Endodermal cell (in vitro differentiated cells): ENCODE measurements at regions not wholly inside any gene's neighbourhood (a gene's known extent, or its start where the extent isn't known, plus 50 kb on each side); places are given as distances from the start of the nearest gene placed in this dataset.

ENCODE experiments used
- DNase-seq: peaks from one replicate; pipeline ENCODE4 v3.0.0-alpha.2; 2017
- H3K27ac ChIP-seq: 2 replicates; pipeline ENCODE4 v1.5.1; 2013; ENCODE audit warnings: mild to moderate bottlenecking, low read depth, low read length, moderate library complexity
- H3K27me3 ChIP-seq: 2 replicates; pipeline ENCODE4 v1.6.1; 2013; ENCODE audit warnings: mild to moderate bottlenecking, low read length, moderate library complexity; ENCODE audit not compliant: insufficient read depth, control insufficient read depth, poor library complexity, severe bottlenecking
- H3K36me3 ChIP-seq: 2 replicates; pipeline ENCODE4 v1.7.0; 2013; ENCODE audit warnings: mild to moderate bottlenecking, low read length, moderate library complexity; ENCODE audit not compliant: control insufficient read depth, insufficient read depth
- H3K4me1 ChIP-seq: one replicate; pipeline ENCODE4 v1.7.0; 2013; ENCODE audit warnings: low read length; ENCODE audit not compliant: control insufficient read depth, insufficient read depth
- H3K4me3 ChIP-seq: 2 replicates; pipeline ENCODE4 v1.5.1; 2013; ENCODE audit warnings: mild to moderate bottlenecking, low read length, moderate library complexity
- H3K9ac ChIP-seq: 2 replicates; pipeline ENCODE4 v1.6.1; 2013; ENCODE audit warnings: mild to moderate bottlenecking, low read length, moderate library complexity; ENCODE audit not compliant: poor library complexity, severe bottlenecking; ENCODE audit errors: extremely low read depth
- H3K9me3 ChIP-seq: 2 replicates; pipeline ENCODE4 v1.6.1; 2013; ENCODE audit warnings: mild to moderate bottlenecking, low read length, moderate library complexity; ENCODE audit not compliant: control insufficient read depth
- H3K27ac Mint-ChIP-seq: 2 replicates; pipeline ENCODE4 v1.8.0; 2020; ENCODE audit warnings: mixed read lengths
- H3K27me3 Mint-ChIP-seq: 2 replicates; pipeline ENCODE4 v1.8.0; 2021; ENCODE audit warnings: mild to moderate bottlenecking, mixed read lengths; ENCODE audit not compliant: insufficient read depth
- H3K36me3 Mint-ChIP-seq: 2 replicates; pipeline ENCODE4 v1.8.0; 2020; ENCODE audit warnings: low read depth, mixed read lengths
- H3K4me1 Mint-ChIP-seq: 2 replicates; pipeline ENCODE4 v1.8.0; 2020; ENCODE audit warnings: mixed read lengths
- H3K4me3 Mint-ChIP-seq: 2 replicates; pipeline ENCODE4 v1.8.0; 2020; ENCODE audit warnings: mild to moderate bottlenecking, moderate library complexity, mixed read lengths
- H3K9me3 Mint-ChIP-seq: 2 replicates; pipeline ENCODE4 v1.8.0; 2020; ENCODE audit warnings: mild to moderate bottlenecking, mixed read lengths
- CTCF ChIP-seq: fragments of 200-600 bp; sonication (generic); conservative IDR thresholded peaks from 2 replicates; pipeline ENCODE4 v1.5.0; 2021; ENCODE audit warnings: antibody characterized with exemption, mild to moderate bottlenecking
- WGBS, 2 experiments: methylation state at CpG; one replicate each; pipeline versions ENCODE4 v1.1.5 to v1.1.7; 2013; ENCODE audit warnings: missing lambda C conversion rate in 2 of 2, mixed read lengths in 1 of 2; ENCODE audit not compliant: insufficient coverage in 1 of 2, insufficient read length in 1 of 2; 5-methylcytosine and 5-hydroxymethylcytosine counted together

GRCh38 chr2:206855585-206856433 is 83.5 kb upstream of the CPO start:
- Mint-ChIP-seq H3K4me3 (no peak overlapping the region), H3K36me3 (peaks cover 13% of the 10 kb centered on the region)

GRCh38 chr2:206856513-206856912 is 82.8 kb upstream of the CPO start:
- no peaks in the 10 kb centered on the region for H3K9me3 ChIP-seq
- Mint-ChIP-seq H3K9me3 (no peaks in the 10 kb centered on the region), H3K27me3 (no peaks in the 10 kb centered on the region), H3K4me3 (no peak overlapping the region), H3K27ac (no peak overlapping the region), H3K4me1 (peaks cover 6% of the 10 kb centered on the region), H3K36me3 (peaks cover 13% of the 10 kb centered on the region)
- H3K27me3 ChIP-seq: no peaks in the 10 kb centered on the region
- no peak for DNase-seq
- no peak overlapping the region for H3K9ac ChIP-seq
- H3K27ac ChIP-seq: no peak overlapping the region
- H3K36me3 ChIP-seq: no peaks in the 10 kb centered on the region
- no peak overlapping the region for H3K4me3 ChIP-seq
- TF ChIP-seq CTCF: no peak
- H3K4me1 ChIP-seq: no peaks in the 10 kb centered on the region

More at GRCh38 chr2:206855585-206856433, 83.5 kb upstream of the CPO start:
- H3K9ac ChIP-seq: no peak overlapping the region
- TF ChIP-seq CTCF: no peak
- H3K4me3 ChIP-seq: no peak overlapping the region
- Mint-ChIP-seq H3K27ac (no peak overlapping the region), H3K27me3 (no peaks in the 10 kb centered on the region), H3K9me3 (no peaks in the 10 kb centered on the region), H3K4me1 (peaks cover 6% of the 10 kb centered on the region)
- no peaks in the 10 kb centered on the region for H3K4me1 ChIP-seq
- no peak overlapping the region for H3K27ac ChIP-seq
- WGBS, 2 experiments: 91 to 95% methylated on average over 5 to 10 of the region's 10 CpGs
- no peaks in the 10 kb centered on the region for H3K9me3 ChIP-seq
- DNase-seq: no peak
- H3K27me3 ChIP-seq: no peaks in the 10 kb centered on the region
- no peaks in the 10 kb centered on the region for H3K36me3 ChIP-seq

- Histone ChIP-seq H3K4me1 (no peaks in the 10 kb centered on the region), H3K36me3 (no peaks in the 10 kb centered on the region), H3K9ac (no peak overlapping the region), H3K27ac (no peak overlapping the region), H3K4me3 (no peak overlapping the region), H3K9me3 (no peaks in the 10 kb centered on the region), H3K27me3 (no peaks in the 10 kb centered on the region)
- DNase-seq: no peak
- TF ChIP-seq CTCF: no peak
- Mint-ChIP-seq H3K27me3 (no peaks in the 10 kb centered on the region), H3K4me1 (peaks cover 11% of the 10 kb centered on the region), H3K27ac (no peak overlapping the region), H3K36me3 (peaks cover 13% of the 10 kb centered on the region), H3K9me3 (no peaks in the 10 kb centered on the region), H3K4me3 (no peak overlapping the region)
- 68 to 75% methylated on average over 3 to 4 of the region's 4 CpGs for WGBS, 2 experiments
Observed at GRCh38 chr2:206858687-206859329, 80.5 kb upstream of the CPO start.
